WI38 (cell line): ENCODE measurements at regions not wholly inside any gene's neighbourhood (a gene's known extent, or its start where the extent isn't known, plus 50 kb on each side); places are given as distances from the start of the nearest gene placed in this dataset.

Experiments
- H3K4me3 ChIP-seq: 2 replicates; pipeline ENCODE4 v1.5.1; 2011; ENCODE audit warnings: low read depth, mild to moderate bottlenecking, control low read depth, low read length
- CTCF ChIP-seq: IDR thresholded peaks from 2 replicates; pipeline ENCODE4 v1.5.1; 2012; ENCODE audit warnings: low read depth, mild to moderate bottlenecking, control low read depth, low read length

- TF ChIP-seq CTCF, result no peak
- no peak overlapping the region for H3K4me3 ChIP-seq
Observed at GRCh38 chr18:51998066-51998465, 341.9 kb upstream of the DCC start.

- TF ChIP-seq CTCF, result no peak
- no peak overlapping the region for H3K4me3 ChIP-seq
Observed at GRCh38 chr18:51998711-51999110, 341.3 kb upstream of the DCC start.

GRCh38 chr18:51999351-51999750 is 340.6 kb upstream of the DCC start:
- TF ChIP-seq CTCF, result no peak
- H3K4me3 ChIP-seq, result no peak overlapping the region

GRCh38 chr18:52000435-52000834 is 339.6 kb upstream of the DCC start:
- TF ChIP-seq CTCF, result no peak
- no peak overlapping the region for H3K4me3 ChIP-seq

GRCh38 chr18:52001106-52001505 is 338.9 kb upstream of the DCC start:
- TF ChIP-seq CTCF, result no peak

GRCh38 chr18:52002600-52002999 is 337.4 kb upstream of the DCC start:
- H3K4me3 ChIP-seq, result no peak overlapping the region
- TF ChIP-seq CTCF, result no peak

More at GRCh38 chr18:52001106-52001505, 338.9 kb upstream of the DCC start:
- H3K4me3 ChIP-seq, result no peak overlapping the region

- H3K4me3 ChIP-seq, result no peak overlapping the region
- no peak for TF ChIP-seq CTCF
Observed at GRCh38 chr18:52007105-52007504, 332.9 kb upstream of the DCC start.
